OCI-LY7 (cell line): ENCODE measurements at regions not wholly inside any gene's neighbourhood (a gene's known extent, or its start where the extent isn't known, plus 50 kb on each side); places are given as distances from the start of the nearest gene placed in this dataset.

Experiments
- BruUV-seq: library from RNA; stranded (reverse); fragments of 400-500 nt; replicated peaks from 2 replicates; lab custom pipeline; 2021; lab: Mats Ljungman, UMichigan
- CTCF ChIA-PET: fragments of 300-600 bp; sonication (Branson Sonifier 250); formaldehyde crosslinking; loops from one replicate; lab custom pipeline; 2022; ENCODE audit warnings: antibody characterized with exemption; ENCODE audit not compliant: unreplicated experiment; lab: Charles Lee
- POLR2A ChIA-PET: fragments of 300-600 bp; sonication (Branson Sonifier 250); formaldehyde crosslinking; loops from one replicate; lab custom pipeline; 2022; ENCODE audit warnings: antibody characterized with exemption; lab: Charles Lee
- DNase-seq: peaks from one replicate; pipeline ENCODE4 v3.0.0-alpha.2; 2015; ENCODE audit warnings: low spot score
- H2AFZ ChIP-seq: fragments of 200-600 bp; sonication (generic), shearing (Covaris generic); 2 replicates; pipeline ENCODE4 v1.6.1; 2014; ENCODE audit warnings: mild to moderate bottlenecking, antibody characterized with exemption, low read length, moderate library complexity
- H3K27ac ChIP-seq: fragments of 200-600 bp; sonication (generic); 2 replicates; pipeline ENCODE4 v1.5.1; 2014; ENCODE audit warnings: mixed run types, low read depth, mild to moderate bottlenecking, moderate library complexity, low read length, inconsistent platforms; ENCODE audit not compliant: poor library complexity, severe bottlenecking
- H3K36me3 ChIP-seq: fragments of 200-600 bp; sonication (generic); 2 replicates; pipeline ENCODE4 v1.6.1; 2014; ENCODE audit warnings: mild to moderate bottlenecking, antibody characterized with exemption, low read length, moderate library complexity, mixed read lengths; ENCODE audit not compliant: insufficient read depth
- H3K4me1 ChIP-seq: fragments of 200-600 bp; sonication (generic); 2 replicates; pipeline ENCODE4 v1.5.1; 2014; ENCODE audit warnings: mild to moderate bottlenecking, low read length; ENCODE audit not compliant: insufficient read depth, poor library complexity, severe bottlenecking
- H3K4me2 ChIP-seq: fragments of 200-600 bp; sonication (generic); 2 replicates; pipeline ENCODE4 v1.6.1; 2014; ENCODE audit warnings: mild to moderate bottlenecking, low read length
- H3K4me3 ChIP-seq: fragments of 200-600 bp; sonication (generic); 2 replicates; pipeline ENCODE4 v1.5.1; 2014; ENCODE audit warnings: mild to moderate bottlenecking, low read depth, low read length; ENCODE audit not compliant: poor library complexity, severe bottlenecking
- H3K79me2 ChIP-seq: fragments of 200-600 bp; sonication (generic); 2 replicates; pipeline ENCODE4 v1.6.1; 2016; ENCODE audit warnings: low read depth, mild to moderate bottlenecking, low read length, moderate library complexity, mixed read lengths; ENCODE audit not compliant: insufficient read depth
- H3K9me2 ChIP-seq: fragments of 200-600 bp; sonication (generic); 2 replicates; pipeline ENCODE4 v1.6.1; 2016; ENCODE audit warnings: mild to moderate bottlenecking, low read length, mixed read lengths; ENCODE audit not compliant: insufficient read depth
- H3K9me3 ChIP-seq: fragments of 200-600 bp; sonication (generic); 2 replicates; pipeline ENCODE4 v1.6.1; 2014; ENCODE audit warnings: mild to moderate bottlenecking, mixed run types, low read length, mixed read lengths
- H4K20me1 ChIP-seq: fragments of 200-600 bp; sonication (generic); 2 replicates; pipeline ENCODE4 v1.6.1; 2014; ENCODE audit warnings: mild to moderate bottlenecking, antibody characterized with exemption, low read length, moderate library complexity, mixed read lengths; ENCODE audit not compliant: insufficient read depth
- CTCF ChIP-seq: fragments of 200-600 bp; sonication (generic); conservative IDR thresholded peaks from 2 replicates; pipeline ENCODE4 v1.5.1; 2014; ENCODE audit warnings: mild to moderate bottlenecking, antibody characterized with exemption, low read length, moderate library complexity, mixed read lengths
- EZH2phosphoT487 ChIP-seq: fragments of 200-600 bp; sonication (generic); IDR thresholded peaks from 2 replicates; pipeline ENCODE4 v1.6.1; 2018; ENCODE audit warnings: low read depth, borderline replicate concordance, mild to moderate bottlenecking, mixed run types, antibody characterized with exemption, low read length, moderate library complexity, mixed read lengths
- intact Hi-C: fragments of 100-400 bp; cut with micrococcal nuclease; formaldehyde crosslinking; loops from one replicate; pipeline ENCODE4 v1.10.0; 2022; ENCODE audit not compliant: unreplicated experiment

GRCh38 chr2:150124739-150125138, 362.7 kb downstream of the RND3 start:
- Histone ChIP-seq H3K9me3 (no peaks in the 10 kb centered on the region), H2AFZ (no peak overlapping the region), H3K4me2 (no peak overlapping the region), H4K20me1 (no peaks in the 10 kb centered on the region), H3K36me3 (no peaks in the 10 kb centered on the region), H3K4me1 (no peaks in the 10 kb centered on the region), H3K4me3 (no peak overlapping the region), H3K9me2 (no peaks in the 10 kb centered on the region), H3K27ac (no peak overlapping the region), H3K79me2 (no peaks in the 10 kb centered on the region)
- BruUV-seq, result no TSS peak
- CTCF ChIA-PET, result no interaction called here
- intact Hi-C loops, result no loop called here
- DNase-seq, result no peak
- POLR2A ChIA-PET, result no interaction called here
- TF ChIP-seq CTCF (no peak), EZH2phosphoT487 (no peak)

DNA sequence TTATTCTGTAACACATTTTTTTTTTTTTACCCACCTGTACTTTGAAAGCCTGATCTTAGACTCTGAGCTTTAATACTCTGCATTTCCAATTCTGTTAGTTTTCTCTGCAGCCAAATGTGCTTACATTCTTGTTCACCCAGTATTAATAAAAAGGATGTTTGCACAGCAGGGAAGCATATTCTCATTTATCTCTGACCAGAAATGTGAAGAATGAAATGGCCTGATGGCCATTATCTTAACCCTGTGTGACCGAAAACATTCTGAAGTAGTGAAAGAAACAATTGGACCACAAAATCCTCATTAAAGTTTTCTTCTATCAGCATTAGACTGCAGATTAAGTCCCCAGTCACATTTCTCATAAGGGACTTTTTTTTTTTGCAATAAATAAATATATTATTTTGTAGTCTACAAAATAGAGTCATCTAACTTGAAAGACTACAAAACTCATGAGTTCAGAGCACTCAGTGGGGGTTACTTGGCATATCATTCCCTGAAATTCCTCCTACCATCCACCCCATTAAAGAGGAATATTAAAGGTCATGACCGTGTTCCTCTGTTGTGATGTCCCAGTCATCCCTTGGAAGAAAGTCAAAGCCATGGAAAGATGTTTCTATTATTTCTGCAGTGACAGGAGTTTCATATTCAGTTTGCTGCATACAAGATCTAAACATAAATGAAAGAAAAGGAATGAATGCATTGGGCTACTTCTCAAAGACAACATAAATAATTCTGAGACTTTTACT, 364.4 kb downstream of the RND3 start:
- Histone ChIP-seq H3K9me2 (no peaks in the 10 kb centered on the region), H3K9me3 (no peaks in the 10 kb centered on the region), H4K20me1 (no peaks in the 10 kb centered on the region), H3K4me3 (no peak overlapping the region), H3K79me2 (no peaks in the 10 kb centered on the region), H3K27ac (no peak overlapping the region), H2AFZ (no peak overlapping the region), H3K36me3 (no peaks in the 10 kb centered on the region), H3K4me2 (no peak overlapping the region), H3K4me1 (no peaks in the 10 kb centered on the region)
- ChIA-PET CTCF (no interaction called here), POLR2A (interaction anchor here (0.6 to 1.0 kb wide), 2 partner anchors 21 to 402 kb away, joined by 3 read pairs; no protein-coding TSS in a partner anchor)
- DNase-seq, result no peak
- intact Hi-C loops, result no loop called here
- no TSS peak for BruUV-seq
- TF ChIP-seq CTCF (no peak), EZH2phosphoT487 (no peak)

DNA sequence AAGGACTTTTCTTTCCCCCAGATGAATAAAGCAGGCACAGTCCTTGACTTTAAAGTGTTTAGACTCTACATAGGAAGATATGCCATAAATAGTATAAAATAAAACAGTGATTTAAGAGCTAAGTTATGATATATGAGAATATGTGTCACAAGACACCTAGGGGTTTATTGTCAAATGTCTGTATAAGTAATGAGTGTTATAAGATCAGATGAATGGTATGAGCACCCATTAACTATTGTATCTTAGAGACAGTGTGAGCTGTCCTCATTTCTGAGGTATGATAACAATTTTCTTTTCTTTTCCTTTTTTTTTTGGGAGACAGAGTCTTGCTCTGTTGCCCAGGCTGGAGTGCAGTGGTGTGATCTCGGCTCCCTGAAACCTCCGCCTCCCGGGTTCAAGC, 365.3 kb downstream of the RND3 start:
- ChIA-PET CTCF (no interaction called here), POLR2A (interaction anchor here (1.0 kb wide), 1 partner anchor 22 kb away, joined by 3 read pairs; no protein-coding TSS in a partner anchor)
- H3K4me2 ChIP-seq, result no peak overlapping the region
- no peaks in the 10 kb centered on the region for H3K4me1 ChIP-seq
- DNase-seq, result no peak
- H4K20me1 ChIP-seq, result no peaks in the 10 kb centered on the region
- no peaks in the 10 kb centered on the region for H3K36me3 ChIP-seq
- intact Hi-C loops, result no loop called here
- no peaks in the 10 kb centered on the region for H3K79me2 ChIP-seq
- H3K9me2 ChIP-seq, result no peaks in the 10 kb centered on the region
- H2AFZ ChIP-seq, result no peak overlapping the region
- H3K27ac ChIP-seq, result no peak overlapping the region
- no peaks in the 10 kb centered on the region for H3K9me3 ChIP-seq
- BruUV-seq, result no TSS peak
- TF ChIP-seq CTCF (no peak), EZH2phosphoT487 (no peak)
- no peak overlapping the region for H3K4me3 ChIP-seq
